GM18499 (cell line): ENCODE measurements at regions not wholly inside any gene's neighbourhood (a gene's known extent, or its start where the extent isn't known, plus 50 kb on each side); places are given as distances from the start of the nearest gene placed in this dataset.
A peak's percentile ranks its signal among the peaks of the same experiment; 100 is the strongest.

Experiments used
- ATAC-seq: cut with Tn5 transposase; IDR thresholded peaks from one replicate; pipeline ENCODE4 v1.9.1; 2021; ENCODE audit warnings: moderate number of reproducible peaks; ENCODE audit not compliant: insufficient read depth, unreplicated experiment

DNA sequence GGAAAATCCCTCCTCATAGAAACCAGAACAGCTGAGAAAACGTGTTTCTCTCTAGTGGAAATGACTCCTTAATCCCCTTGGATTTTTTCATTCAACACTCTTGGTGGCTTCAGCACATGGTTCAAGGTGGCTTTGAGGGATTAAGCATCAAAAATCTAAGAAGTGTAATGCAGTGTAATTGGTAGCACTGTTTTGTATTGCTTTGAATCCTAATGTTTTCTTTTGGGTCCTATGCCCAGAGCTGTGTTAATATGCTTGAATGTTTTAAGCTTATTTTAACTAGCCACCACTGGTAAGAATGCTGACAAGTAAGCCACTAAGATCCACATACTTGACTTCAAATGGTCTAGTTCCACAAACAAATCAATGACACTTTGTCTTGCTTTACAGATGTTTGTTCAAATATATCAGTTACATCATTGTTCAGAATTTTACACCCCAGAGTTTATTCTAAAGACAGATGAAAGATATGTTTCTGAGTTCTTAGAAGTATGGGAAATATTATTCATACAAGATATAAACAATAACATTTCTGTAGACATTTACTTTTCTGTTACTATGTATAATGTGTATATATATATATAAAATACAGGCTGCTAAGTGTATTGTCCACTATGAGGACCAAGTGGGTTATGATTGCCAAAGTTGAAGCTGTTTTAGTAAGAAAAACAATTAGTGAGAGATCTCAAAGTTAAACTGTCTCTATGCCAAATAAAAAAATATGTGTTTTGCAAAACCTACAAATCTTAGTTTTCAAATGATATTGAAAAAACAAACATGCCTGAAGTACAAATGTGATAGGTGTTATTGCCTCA is 220.8 kb downstream of the OGFRL1 start:
- ATAC-seq: no peak

GRCh38 chr6:71510057-71510713 is 221.6 kb downstream of the OGFRL1 start:
- ATAC-seq: peak; percentile 59

DNA sequence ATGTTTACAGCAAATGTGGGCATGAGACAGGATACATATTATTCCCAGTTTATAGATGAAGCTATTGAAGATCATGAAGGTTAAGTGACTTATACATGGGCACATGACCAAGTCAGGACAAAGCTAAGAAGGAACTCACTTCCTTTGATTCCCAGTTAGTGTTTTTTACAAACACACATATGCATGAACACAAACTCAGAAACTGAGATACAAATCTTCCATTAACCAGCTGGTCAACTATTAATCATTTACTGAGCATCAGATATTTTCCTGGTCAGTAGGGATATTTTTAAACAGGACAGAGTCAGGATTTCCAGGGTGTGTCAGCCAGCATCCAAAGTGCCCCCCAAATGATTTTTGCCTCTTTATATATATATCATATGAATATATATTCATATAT is 222.2 kb downstream of the OGFRL1 start:
- ATAC-seq: no peak

DNA sequence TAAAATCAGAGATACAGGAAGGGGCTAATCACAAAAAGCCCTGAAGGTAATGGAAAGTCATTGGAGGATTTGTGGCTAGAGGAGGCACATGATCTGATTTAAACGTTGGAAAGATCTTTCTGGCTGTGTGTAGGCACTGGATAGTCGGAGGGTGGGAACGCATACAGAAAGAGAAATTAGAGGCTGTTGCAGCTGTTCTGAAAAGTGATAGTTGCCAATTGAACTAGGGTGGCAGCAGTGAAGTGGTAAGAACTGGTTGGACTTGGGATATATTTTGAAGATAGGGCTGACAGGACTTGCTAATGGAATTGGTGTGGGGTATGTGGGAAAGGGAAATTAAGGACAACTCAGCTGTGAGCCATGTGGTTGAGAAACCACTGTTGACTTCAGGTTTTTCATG is 223.6 kb downstream of the OGFRL1 start:
- no peak for ATAC-seq

GRCh38 chr6:71513036-71513435 is 224.4 kb downstream of the OGFRL1 start:
- no peak for ATAC-seq

DNA sequence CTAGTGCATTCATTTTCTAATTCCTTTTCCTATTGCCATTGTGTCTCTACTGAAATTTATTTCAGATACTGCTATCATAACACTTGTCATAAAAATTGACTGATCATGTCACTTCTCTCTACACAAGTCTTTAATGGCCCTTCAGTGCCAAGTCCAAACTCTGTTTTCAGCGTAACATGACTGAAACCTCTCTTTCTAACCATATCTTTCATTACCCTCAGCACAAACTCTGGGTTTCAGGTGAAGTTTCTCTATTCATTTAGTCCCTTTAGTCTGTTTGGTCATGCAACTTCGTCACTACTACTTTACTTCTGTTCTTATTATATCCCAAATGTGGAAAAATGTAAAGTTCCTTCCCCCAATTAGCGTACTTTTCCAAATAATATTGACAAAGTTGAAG is 234.9 kb downstream of the OGFRL1 start:
- no peak for ATAC-seq

DNA sequence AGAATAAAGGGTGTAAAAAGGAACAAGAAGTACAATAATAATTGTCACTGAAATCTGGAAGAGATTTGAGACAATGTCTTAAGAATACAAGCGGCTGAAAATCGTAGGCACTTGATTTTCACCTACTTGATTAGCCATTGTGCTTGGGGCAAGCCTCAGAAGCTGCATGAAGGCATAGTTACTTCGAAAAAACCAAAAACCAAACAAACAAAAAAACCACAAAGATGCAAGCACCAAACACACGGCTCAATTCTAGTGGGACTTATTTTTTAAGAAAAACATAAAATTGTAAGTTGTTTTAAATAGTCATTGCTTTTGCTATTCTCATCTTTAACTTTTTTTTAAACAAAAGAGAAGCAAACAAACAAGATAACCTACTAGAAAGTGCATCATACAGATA is 235.6 kb downstream of the OGFRL1 start:
- ATAC-seq: no peak

- no peak for ATAC-seq
These were observed 239.3 kb downstream of the OGFRL1 start for GRCh38 chr6:71527886-71528285.

DNA sequence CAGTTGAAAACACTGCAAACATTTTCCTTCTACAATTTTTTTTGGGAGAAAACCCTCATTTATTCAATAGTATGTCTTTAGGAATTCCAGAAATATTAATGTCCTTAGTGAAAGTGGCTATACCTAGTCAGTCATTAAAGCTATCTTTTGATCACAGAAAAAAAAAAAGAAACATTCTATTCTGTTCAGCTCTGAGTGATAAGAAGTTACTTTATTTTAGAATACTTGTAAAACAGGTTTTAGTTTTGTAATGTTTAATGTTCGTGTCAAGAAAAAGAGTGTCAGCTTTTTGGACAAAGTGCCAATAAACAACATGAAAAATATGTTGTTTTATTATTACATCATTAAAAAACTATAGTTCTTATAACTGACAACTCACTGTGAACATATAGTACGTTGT is 240.4 kb downstream of the OGFRL1 start:
- no peak for ATAC-seq

GRCh38 chr6:71529769-71530168 is 241.2 kb downstream of the OGFRL1 start:
- no peak for ATAC-seq

DNA sequence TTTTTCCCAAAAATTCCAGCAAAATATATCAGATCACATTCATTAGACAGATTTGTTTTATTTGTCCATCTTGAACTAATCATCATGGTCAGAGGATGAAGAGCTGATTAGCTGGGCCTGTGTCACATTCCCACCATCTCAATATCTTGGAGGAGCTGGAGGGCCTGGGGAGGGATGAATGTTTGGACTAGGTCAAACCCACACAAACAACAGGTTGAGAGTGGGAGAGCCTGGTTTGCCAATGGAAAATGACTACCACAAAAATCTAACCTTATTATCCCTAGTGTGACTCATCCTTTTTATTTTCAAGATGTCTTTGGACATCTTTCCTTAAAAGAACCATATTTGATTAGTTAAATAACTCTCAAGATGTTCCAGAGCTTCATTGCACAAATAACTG is 242.4 kb downstream of the OGFRL1 start:
- ATAC-seq: no peak

DNA sequence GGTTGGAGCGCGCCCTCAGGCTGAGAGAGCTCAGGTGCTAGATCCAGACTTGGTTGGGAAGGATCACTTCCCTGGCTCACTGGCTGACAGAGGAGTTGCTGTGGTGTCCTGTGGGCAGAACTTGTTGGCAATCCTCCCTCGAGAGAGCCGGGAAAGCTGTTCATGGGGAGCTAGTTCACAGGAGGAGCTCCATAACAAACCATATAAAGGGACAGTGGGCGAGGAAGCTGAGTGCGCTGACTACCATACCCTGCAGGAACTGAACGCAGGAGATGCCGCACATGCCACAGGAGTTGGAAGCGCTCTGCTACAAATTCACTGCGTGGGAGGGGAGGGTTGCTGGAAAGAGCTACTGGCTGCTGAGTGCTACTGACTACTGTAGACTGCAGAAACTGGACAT is 243.2 kb downstream of the OGFRL1 start:
- ATAC-seq: no peak

DNA sequence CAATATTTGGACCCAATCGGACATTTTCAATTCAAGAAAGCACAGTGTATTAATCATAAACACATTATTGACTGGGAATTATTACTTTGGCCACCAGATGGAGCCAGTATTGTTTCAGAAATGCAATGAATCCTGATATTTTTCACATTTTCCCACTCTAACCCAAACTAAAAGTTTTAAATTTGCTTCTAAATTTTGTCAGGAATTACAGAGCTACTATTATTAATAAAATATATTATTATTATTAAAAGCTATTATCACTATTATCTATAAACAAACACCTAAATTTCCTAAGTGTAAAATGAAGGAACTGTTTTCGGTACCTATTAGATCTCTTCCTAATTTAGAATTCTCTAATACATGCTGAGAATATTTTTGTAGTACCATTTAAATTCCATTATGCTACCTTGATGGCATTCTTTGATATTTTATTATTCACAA is 245.3 kb downstream of the OGFRL1 start:
- ATAC-seq: no peak

DNA sequence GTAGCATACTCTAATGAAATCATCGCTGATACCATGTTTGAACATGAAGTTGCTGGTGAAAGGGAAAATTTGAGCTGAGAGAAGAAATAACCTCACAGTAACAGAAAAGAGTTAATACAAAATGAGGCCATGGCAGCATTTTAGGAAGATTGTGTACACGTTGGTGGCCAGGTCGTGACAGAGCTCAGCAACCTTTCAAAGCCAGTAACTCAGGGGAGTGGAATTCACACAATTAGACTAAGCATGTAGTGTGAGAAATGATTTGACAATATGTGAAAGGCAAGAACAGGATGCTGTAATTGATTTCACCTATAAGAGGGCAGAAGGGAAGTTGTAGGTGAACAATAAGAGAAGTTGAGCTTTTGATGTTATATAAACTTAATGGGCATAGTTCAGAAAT is 246.3 kb downstream of the OGFRL1 start:
- no peak for ATAC-seq

- ATAC-seq: no peak
These were observed 249.1 kb downstream of the OGFRL1 start for GRCh38 chr6:71537717-71538116.

GRCh38 chr6:71544028-71544427 is 255.4 kb downstream of the OGFRL1 start:
- ATAC-seq: no peak

DNA sequence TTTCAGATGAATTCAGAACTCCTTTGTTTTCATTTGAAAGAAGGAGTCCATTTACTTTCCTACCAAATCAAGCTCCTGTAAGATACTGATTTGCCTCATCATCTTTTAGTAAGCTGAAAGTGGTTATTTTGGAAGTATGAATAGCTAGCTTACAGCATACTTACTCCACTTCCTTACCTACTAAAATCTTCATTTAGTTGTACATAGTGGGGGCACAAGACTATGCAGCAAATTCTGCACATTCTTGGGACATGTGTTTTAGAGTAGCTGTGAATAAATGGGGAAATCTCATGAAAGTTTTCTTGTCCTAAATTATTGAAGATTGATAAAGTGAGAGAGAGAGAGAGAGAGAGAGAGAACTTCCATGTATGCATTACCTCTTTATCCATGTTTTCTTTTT is 256.3 kb downstream of the OGFRL1 start:
- no peak for ATAC-seq

- no peak for ATAC-seq
These were observed 257.3 kb downstream of the OGFRL1 start for GRCh38 chr6:71545905-71546304.

- no peak for ATAC-seq
These were observed 263.2 kb downstream of the OGFRL1 start for GRCh38 chr6:71551798-71552197.

DNA sequence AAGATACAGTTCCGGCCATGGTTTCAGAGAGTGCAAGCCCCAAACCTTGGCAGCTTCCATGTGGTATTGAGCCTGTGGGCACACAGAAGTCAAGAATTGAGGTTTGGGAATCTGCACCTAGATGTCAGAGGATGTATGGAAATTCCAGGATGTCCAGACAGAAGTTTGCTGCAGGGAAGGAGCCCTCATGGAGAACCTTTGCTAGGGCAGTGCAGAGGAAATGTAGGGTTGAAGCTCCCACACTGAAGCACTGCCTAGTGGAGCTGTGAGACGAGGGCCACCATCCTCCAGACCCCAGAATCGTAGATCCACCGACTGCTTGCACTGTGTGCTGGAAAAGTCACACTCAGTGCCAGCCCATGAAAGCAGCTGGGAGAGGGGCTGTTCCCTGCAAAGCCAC is 267.5 kb downstream of the OGFRL1 start:
- no peak for ATAC-seq

DNA sequence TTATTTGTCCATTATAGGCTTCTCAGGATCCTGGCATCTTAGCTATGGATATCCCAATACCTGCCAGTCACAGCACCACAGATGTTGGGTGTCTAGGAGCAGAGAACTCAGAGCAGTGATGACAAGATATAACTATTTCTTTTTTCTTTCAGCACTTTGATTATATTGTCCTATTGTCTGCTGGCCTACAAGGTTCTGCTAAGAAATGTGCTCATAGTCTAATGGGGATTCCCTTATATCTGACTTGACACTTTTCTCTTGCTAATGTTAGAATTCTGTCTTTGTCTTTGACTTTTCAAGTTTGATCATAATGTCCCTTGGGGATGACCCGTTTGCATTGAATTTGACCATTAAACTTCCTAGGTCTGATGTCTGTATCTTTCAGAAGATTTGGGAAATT is 270.4 kb downstream of the OGFRL1 start:
- no peak for ATAC-seq

GRCh38 chr6:71567562-71567961 is 279.0 kb downstream of the OGFRL1 start:
- no peak for ATAC-seq
